ENCODE measurements at regions not wholly inside any gene's neighbourhood (a gene's known extent, or its start where the extent isn't known, plus 50 kb on each side); places are given as distances from the start of the nearest gene placed in this dataset.

DNA sequence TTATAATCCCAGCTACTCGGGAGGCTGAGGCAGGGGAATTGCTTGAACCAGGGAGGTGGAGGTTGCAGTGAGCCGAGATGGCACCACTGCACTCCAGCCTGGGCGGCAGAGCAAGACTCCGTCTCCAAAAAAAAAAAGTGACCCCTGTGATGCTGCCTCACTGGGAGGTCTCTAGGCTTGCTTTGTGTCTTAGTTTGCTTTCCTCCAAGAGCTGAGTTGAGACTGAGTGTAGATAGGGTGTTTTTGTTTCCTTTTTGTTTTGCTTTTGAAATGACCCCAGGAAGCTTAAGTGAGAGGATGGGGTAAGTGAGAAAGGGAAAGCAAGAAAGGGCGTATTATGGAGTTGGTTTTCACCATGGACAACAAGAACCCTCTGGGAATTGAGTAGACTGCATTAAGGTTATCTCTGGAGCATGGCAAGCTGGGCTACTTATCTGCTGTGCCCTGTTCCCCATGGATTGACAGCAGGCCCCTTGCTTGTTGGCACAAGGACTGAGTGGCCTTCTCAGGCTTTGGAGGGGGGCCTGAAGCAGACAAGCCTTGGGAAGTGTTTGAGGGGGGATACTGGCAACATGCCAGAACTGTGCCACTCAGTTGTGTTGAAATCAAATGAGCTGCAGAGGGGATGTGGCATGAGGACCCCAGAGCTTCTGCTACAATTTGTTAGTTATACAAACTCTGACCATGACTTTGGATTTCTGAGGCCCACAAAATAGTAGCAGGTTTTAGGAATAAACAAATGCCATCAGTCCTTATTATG is 300.6 kb upstream of the C11orf87 start:
- H3K36me3 Mint-ChIP-seq (ENCODE audit: low read depth): no peaks in the 10 kb centered on the region
- H3K4me1 Mint-ChIP-seq (ENCODE audit: low read depth): no peaks in the 10 kb centered on the region
- POLR2A ChIA-PET: no interaction called here

DNA sequence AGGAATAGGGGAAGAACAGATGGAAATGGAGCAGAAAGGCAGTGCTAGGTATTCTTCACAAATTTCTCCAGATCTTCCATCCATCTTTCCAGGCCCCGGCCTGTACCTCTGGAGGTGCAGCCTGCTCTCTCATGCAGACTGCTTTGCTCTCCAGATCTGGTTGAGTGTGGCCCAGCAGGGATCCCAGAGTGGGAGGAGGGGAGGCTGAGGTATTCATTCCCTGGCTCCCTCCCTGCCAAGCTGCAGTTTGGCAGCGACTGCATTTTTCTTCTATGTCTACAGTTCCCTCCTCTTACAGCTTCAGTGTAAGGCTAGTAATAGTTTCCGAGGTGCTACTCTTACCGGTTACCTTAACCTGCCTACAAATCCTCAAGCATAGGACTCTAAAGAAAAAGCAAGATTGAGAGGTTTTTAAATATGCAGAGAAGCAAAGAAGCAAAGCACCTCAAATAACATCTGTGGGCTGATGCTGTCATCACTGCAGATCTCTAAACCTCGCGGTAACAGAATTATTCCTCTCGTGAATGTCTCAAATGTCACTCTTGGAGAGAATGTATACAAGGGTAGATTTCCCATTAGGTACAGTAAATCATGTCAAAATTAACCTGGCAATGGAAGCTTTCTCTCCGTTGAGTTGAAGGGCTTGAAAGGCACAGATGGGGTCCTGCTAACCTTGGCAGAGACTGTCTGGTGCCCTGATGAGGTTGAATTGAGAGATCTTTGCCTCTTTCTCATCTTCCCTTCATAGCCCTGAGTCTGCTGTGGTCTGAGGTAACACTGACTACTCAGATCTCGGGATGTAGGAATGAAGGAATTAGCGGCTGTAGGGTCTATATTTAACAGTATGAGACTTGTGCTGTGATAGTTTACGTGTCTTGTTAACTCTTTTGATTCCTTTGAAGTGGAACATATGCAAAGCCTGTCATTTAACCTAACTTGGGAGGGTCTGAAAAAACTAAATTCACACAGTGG is 297.9 kb upstream of the C11orf87 start:
- Mint-ChIP-seq H3K4me1 (ENCODE audit: low read depth) (no peaks in the 10 kb centered on the region), H3K27ac (no peak overlapping the region), H3K4me3 (no peak overlapping the region), H3K9me3 (ENCODE audit: insufficient read depth) (no peaks in the 10 kb centered on the region), H3K36me3 (ENCODE audit: low read depth) (no peaks in the 10 kb centered on the region), H3K27me3 (ENCODE audit: low read depth) (no peaks in the 10 kb centered on the region)
- ChIA-PET CTCF (no interaction called here), POLR2A (no interaction called here)
- no peak for DNase-seq
- no peak for ATAC-seq

More for the DNA sequence above, 300.6 kb upstream of the C11orf87 start:
- DNase-seq (no peak), ATAC-seq (no peak)
- no peaks in the 10 kb centered on the region for H3K9me3 Mint-ChIP-seq (ENCODE audit: insufficient read depth)
- no peak overlapping the region for H3K4me3 Mint-ChIP-seq
- CTCF ChIA-PET: no interaction called here
- no peak overlapping the region for H3K27ac Mint-ChIP-seq
- no peaks in the 10 kb centered on the region for H3K27me3 Mint-ChIP-seq (ENCODE audit: low read depth)

DNA sequence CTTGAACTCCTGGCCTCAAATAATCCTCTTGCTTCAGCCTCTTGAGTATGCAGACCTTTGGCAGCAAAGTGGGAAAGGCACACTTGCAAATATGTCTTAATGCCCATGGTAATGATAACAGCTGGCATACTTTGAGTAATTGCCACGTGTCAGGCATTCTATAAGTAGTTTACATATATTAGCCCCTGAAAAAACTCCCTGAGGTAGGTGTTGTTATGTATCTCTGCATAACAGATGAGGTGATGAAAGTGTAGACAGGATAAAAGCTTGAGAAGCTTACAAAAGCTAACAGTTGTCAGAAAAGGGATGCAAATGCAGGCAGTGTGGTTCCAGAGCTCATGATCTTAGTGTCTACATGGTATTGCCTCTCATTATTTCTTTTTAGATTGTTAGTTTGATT is 291.1 kb upstream of the C11orf87 start:
- H3K27me3 Mint-ChIP-seq (ENCODE audit: low read depth): no peaks in the 10 kb centered on the region
- POLR2A ChIA-PET: no interaction called here
- H3K4me3 Mint-ChIP-seq: no peak overlapping the region
- no peaks in the 10 kb centered on the region for H3K36me3 Mint-ChIP-seq (ENCODE audit: low read depth)
- no peaks in the 10 kb centered on the region for H3K4me1 Mint-ChIP-seq (ENCODE audit: low read depth)
- no peak for DNase-seq
- H3K27ac Mint-ChIP-seq: no peak overlapping the region
- CTCF ChIA-PET: no interaction called here
- no peak for ATAC-seq
- no peaks in the 10 kb centered on the region for H3K9me3 Mint-ChIP-seq (ENCODE audit: insufficient read depth)

DNA sequence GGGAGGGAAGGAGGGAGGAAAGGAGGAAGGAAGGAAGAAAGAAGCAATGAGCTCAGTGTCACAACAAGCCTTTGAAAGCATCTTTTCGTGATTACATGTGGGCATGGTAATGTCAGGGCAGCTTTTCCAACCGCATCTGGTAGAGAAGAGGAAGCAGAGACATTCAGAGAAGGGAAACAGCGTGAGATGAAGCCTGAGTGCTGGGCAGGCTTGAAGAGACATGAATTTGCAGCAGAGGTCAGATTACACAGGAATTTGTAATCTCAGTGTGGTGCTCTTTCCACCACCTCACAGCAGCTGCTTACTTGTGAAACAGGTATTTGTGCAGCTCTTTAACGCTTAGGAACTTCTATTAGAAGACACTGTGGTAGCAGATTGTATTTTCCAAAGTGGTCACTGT is 289.5 kb upstream of the C11orf87 start:
- H3K9me3 Mint-ChIP-seq (ENCODE audit: insufficient read depth): no peaks in the 10 kb centered on the region
- ATAC-seq (no peak), DNase-seq (no peak)
- no peaks in the 10 kb centered on the region for H3K36me3 Mint-ChIP-seq (ENCODE audit: low read depth)
- H3K4me3 Mint-ChIP-seq: no peak overlapping the region
- no peaks in the 10 kb centered on the region for H3K27me3 Mint-ChIP-seq (ENCODE audit: low read depth)
- no peak overlapping the region for H3K27ac Mint-ChIP-seq
- H3K4me1 Mint-ChIP-seq (ENCODE audit: low read depth): no peaks in the 10 kb centered on the region
- CTCF ChIA-PET: no interaction called here
- POLR2A ChIA-PET: no interaction called here

DNA sequence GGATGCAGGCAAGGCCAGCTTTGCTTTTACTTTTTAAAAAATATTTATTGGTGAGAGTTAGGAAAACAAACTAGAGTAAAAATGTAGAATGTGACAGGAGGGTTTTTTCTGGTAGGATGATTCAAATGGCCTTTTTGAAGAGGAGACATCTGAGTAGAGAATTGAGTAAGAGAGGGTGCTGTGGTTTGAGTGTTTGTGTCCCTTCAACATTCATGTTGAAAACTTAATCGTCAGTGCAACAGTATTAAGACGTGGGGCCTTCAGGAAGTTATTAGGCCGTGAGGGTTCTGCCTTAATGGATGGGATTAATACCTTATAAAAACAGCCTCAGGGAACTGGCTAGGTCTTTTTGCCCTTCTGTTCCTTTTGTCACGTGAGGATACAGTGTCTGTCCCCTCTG is 288.8 kb upstream of the C11orf87 start:
- Mint-ChIP-seq H3K4me1 (ENCODE audit: low read depth) (no peaks in the 10 kb centered on the region), H3K36me3 (ENCODE audit: low read depth) (no peaks in the 10 kb centered on the region), H3K9me3 (ENCODE audit: insufficient read depth) (no peaks in the 10 kb centered on the region), H3K4me3 (no peak overlapping the region), H3K27me3 (ENCODE audit: low read depth) (no peaks in the 10 kb centered on the region), H3K27ac (no peak overlapping the region)
- ATAC-seq: no peak
- DNase-seq: no peak
- ChIA-PET CTCF (no interaction called here), POLR2A (no interaction called here)

GRCh38 chr11:109135627-109136026 is 286.4 kb upstream of the C11orf87 start:
- H3K4me1 Mint-ChIP-seq (ENCODE audit: low read depth): no peaks in the 10 kb centered on the region
- H3K4me3 Mint-ChIP-seq: no peak overlapping the region
- no peaks in the 10 kb centered on the region for H3K9me3 Mint-ChIP-seq (ENCODE audit: insufficient read depth)
- no peak for ATAC-seq
- H3K27ac Mint-ChIP-seq: no peak overlapping the region
- CTCF ChIA-PET: no interaction called here
- H3K36me3 Mint-ChIP-seq (ENCODE audit: low read depth): no peaks in the 10 kb centered on the region
- no peak for DNase-seq
- POLR2A ChIA-PET: no interaction called here
- H3K27me3 Mint-ChIP-seq (ENCODE audit: low read depth): no peaks in the 10 kb centered on the region

DNA sequence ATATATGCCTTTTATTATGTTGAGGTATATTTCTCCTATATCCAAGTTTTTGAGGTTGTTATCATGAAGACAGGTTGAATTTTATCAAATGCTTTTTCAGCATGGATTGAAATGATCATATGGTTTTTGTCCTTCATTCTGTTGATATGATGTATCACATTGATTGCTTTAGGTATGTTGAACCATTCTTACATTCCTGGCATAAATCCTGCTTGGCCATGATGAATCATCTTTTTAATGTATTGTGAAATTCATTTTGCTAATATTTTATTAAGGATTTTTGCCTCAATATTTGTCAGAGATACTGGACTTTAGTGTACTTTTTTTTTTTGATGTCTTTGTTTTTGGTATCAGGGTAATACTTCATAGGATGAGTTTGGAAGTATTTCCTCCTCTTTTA is 283.8 kb upstream of the C11orf87 start:
- Mint-ChIP-seq H3K36me3 (ENCODE audit: low read depth) (no peaks in the 10 kb centered on the region), H3K27ac (no peak overlapping the region), H3K4me1 (ENCODE audit: low read depth) (no peaks in the 10 kb centered on the region), H3K4me3 (no peak overlapping the region), H3K9me3 (ENCODE audit: insufficient read depth) (no peaks in the 10 kb centered on the region), H3K27me3 (ENCODE audit: low read depth) (no peaks in the 10 kb centered on the region)
- ATAC-seq (no peak), DNase-seq (no peak)
- ChIA-PET CTCF (no interaction called here), POLR2A (no interaction called here)

DNA sequence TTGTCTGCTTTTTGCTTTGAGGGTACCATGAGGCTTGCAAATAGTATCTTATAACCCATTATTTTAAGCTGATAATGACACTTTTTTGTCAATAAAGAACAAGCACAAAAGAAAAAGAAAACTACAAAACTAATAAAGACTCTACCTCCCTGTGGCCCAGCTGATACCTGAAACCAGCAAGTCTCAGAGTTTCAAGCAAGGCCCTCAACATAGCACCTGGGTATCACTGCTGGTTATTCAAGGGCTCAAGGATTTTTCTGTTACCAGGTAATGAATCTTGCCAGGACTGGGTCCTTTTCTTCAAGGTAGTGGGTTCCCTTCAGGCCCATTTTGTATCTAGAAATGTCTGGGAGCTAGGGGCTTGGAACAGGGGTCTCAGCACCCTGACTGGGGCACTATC is 281.6 kb upstream of the C11orf87 start:
- DNase-seq (no peak), ATAC-seq (no peak)
- Mint-ChIP-seq H3K36me3 (ENCODE audit: low read depth) (no peaks in the 10 kb centered on the region), H3K4me3 (no peak overlapping the region), H3K4me1 (ENCODE audit: low read depth) (no peaks in the 10 kb centered on the region), H3K27ac (no peak overlapping the region), H3K27me3 (ENCODE audit: low read depth) (no peaks in the 10 kb centered on the region), H3K9me3 (ENCODE audit: insufficient read depth) (no peaks in the 10 kb centered on the region)
- CTCF ChIA-PET: no interaction called here
- POLR2A ChIA-PET: no interaction called here

GRCh38 chr11:109140857-109141515 is 281.0 kb upstream of the C11orf87 start:
- Mint-ChIP-seq H3K4me3 (no peak overlapping the region), H3K36me3 (ENCODE audit: low read depth) (no peaks in the 10 kb centered on the region), H3K9me3 (ENCODE audit: insufficient read depth) (no peaks in the 10 kb centered on the region), H3K4me1 (ENCODE audit: low read depth) (no peaks in the 10 kb centered on the region), H3K27me3 (ENCODE audit: low read depth) (no peaks in the 10 kb centered on the region), H3K27ac (no peak overlapping the region)
- ChIA-PET CTCF (no interaction called here), POLR2A (no interaction called here)
- ATAC-seq (no peak), DNase-seq (no peak)

DNA sequence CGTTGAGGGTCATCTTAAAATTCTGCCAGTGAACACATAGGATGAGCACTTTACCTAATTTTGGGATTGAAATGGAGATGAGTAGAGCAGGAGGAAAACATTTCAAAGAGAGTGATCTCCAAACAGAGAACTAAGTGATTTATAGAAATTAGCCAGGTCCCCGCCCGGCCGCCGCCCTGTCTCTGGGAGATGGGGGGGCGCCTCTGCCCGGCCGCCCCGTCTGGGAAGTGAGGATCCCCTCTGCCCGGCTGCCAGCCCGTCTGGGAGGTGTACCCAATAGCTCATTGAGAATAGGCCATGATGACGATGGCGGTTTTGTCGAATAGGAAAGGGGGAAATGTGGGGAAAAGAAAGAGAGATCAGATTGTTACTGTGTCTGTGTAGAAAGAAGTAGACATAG is 276.7 kb upstream of the C11orf87 start:
- peaks cover 3% of the 10 kb centered on the region for H3K27me3 Mint-ChIP-seq (ENCODE audit: low read depth)
- ChIA-PET POLR2A (no interaction called here), CTCF (no interaction called here)
- H3K36me3 Mint-ChIP-seq (ENCODE audit: low read depth): no peaks in the 10 kb centered on the region
- no peak overlapping the region for H3K27ac Mint-ChIP-seq
- DNase-seq (no peak), ATAC-seq (no peak)
- H3K4me3 Mint-ChIP-seq: no peak overlapping the region
- H3K9me3 Mint-ChIP-seq (ENCODE audit: insufficient read depth): no peaks in the 10 kb centered on the region
- no peaks in the 10 kb centered on the region for H3K4me1 Mint-ChIP-seq (ENCODE audit: low read depth)

GRCh38 chr11:109147726-109148125 is 274.3 kb upstream of the C11orf87 start:
- DNase-seq (no peak), ATAC-seq (no peak)
- Mint-ChIP-seq H3K27ac (no peak overlapping the region), H3K9me3 (ENCODE audit: insufficient read depth) (no peaks in the 10 kb centered on the region), H3K36me3 (ENCODE audit: low read depth) (no peaks in the 10 kb centered on the region), H3K27me3 (ENCODE audit: low read depth) (peaks cover 4% of the 10 kb centered on the region), H3K4me1 (ENCODE audit: low read depth) (no peaks in the 10 kb centered on the region), H3K4me3 (no peak overlapping the region)
- ChIA-PET CTCF (no interaction called here), POLR2A (no interaction called here)

- Mint-ChIP-seq H3K27ac (no peak overlapping the region), H3K9me3 (ENCODE audit: insufficient read depth) (no peaks in the 10 kb centered on the region), H3K4me3 (no peak overlapping the region), H3K36me3 (ENCODE audit: low read depth) (no peaks in the 10 kb centered on the region), H3K27me3 (ENCODE audit: low read depth) (peaks cover 5% of the 10 kb centered on the region), H3K4me1 (ENCODE audit: low read depth) (no peaks in the 10 kb centered on the region)
- CTCF ChIA-PET: no interaction called here
- POLR2A ChIA-PET: no interaction called here
- ATAC-seq: no peak
- DNase-seq: no peak
Observed at GRCh38 chr11:109148669-109149068, 273.3 kb upstream of the C11orf87 start.
